Uterus (tissue), 3 donors: ENCODE measurements at regions not wholly inside any gene's neighbourhood (a gene's known extent, or its start where the extent isn't known, plus 50 kb on each side); places are given as distances from the start of the nearest gene placed in this dataset.

Source experiments
- DNase-seq, 2 donors: peaks; one replicate each; pipeline ENCODE4 v3.0.0-alpha.2; 2019 to 2020
- H3K27ac ChIP-seq, 2 donors: fragments of 200-600 bp; sonication (generic); 1 replicate in 1 of 2; 2 replicates in 1 of 2; pipeline ENCODE4 v1.5.1; 2016 to 2018
- H3K27me3 ChIP-seq, 2 donors: fragments of 200-600 bp; sonication (generic); one replicate each; pipeline ENCODE4 v1.5.1; 2018 to 2019; ENCODE audit warnings: control low read depth in 1 of 2
- H3K36me3 ChIP-seq, 2 donors: fragments of 200-600 bp; sonication (generic); one replicate each; pipeline ENCODE4 v1.5.1; 2019; ENCODE audit warnings: control low read depth in 1 of 2
- H3K4me1 ChIP-seq, 2 donors: fragments of 200-600 bp; sonication (generic); one replicate each; pipeline ENCODE4 v1.5.1; 2018 to 2019; ENCODE audit warnings: control low read depth in 1 of 2
- H3K4me3 ChIP-seq, 2 donors: fragments of 200-600 bp; sonication (generic); 1 replicate in 1 of 2; 2 replicates in 1 of 2; pipeline ENCODE4 v1.5.1; 2018 to 2019; ENCODE audit warnings: mild to moderate bottlenecking in 1 of 2
- H3K9me3 ChIP-seq, 2 donors: fragments of 200-600 bp; sonication (generic); one replicate each; pipeline ENCODE4 v1.5.1; 2019; ENCODE audit warnings: control low read depth in 1 of 2
- CTCF ChIP-seq, 4 experiments: fragments of 200-600 bp in 2 of 4; fragments of 450-650 bp in 2 of 4; sonication (generic) in 2 of 4; IDR thresholded peaks; one replicate each; pipeline ENCODE4 v1.5.1; 2016 to 2019; ENCODE audit warnings: antibody characterized with exemption in 4 of 4, mild to moderate bottlenecking in 2 of 4, moderate library complexity in 1 of 4
- POLR2A ChIP-seq, 2 donors: fragments of 450-650 bp; IDR thresholded peaks; one replicate each; pipeline ENCODE4 v1.6.1; 2016; ENCODE audit warnings: antibody characterized with exemption in 2 of 2, mild to moderate bottlenecking in 1 of 2, moderate library complexity in 1 of 2
- intact Hi-C: fragments of 100-400 bp; cut with DNase I; formaldehyde crosslinking; loops from one replicate; pipeline ENCODE4 v1.15.1; 2023; ENCODE audit warnings: low total_unique reads
- donor health status: DM: yes; HTN: yes; CAD: no.

- TF ChIP-seq CTCF (IDR thresholded peaks at IDR 0.05) (no peak), POLR2A (IDR thresholded peaks at IDR 0.05) (no peak)
Observed at GRCh38 chr14:41187868-41188267, 418.8 kb upstream of the LRFN5 start.

GRCh38 chr14:41171045-41171444 lies 435.6 kb upstream of the LRFN5 start:
- TF ChIP-seq POLR2A (IDR thresholded peaks at IDR 0.05) (no peak), CTCF (IDR thresholded peaks at IDR 0.05) (no peak)
- H3K27ac ChIP-seq, result no peak overlapping the region
- intact Hi-C loops, result no loop called here
- no peak overlapping the region for H3K4me3 ChIP-seq
- no peaks in the 10 kb centered on the region for H3K27me3 ChIP-seq
- no peaks in the 10 kb centered on the region for H3K4me1 ChIP-seq
- H3K9me3 ChIP-seq, result no peaks in the 10 kb centered on the region
- no peak for DNase-seq
- no peaks in the 10 kb centered on the region for H3K36me3 ChIP-seq

More at GRCh38 chr14:41187868-41188267, 418.8 kb upstream of the LRFN5 start:
- H3K27me3 ChIP-seq, result no peaks in the 10 kb centered on the region
- H3K9me3 ChIP-seq, result no peaks in the 10 kb centered on the region
- H3K4me1 ChIP-seq, result no peaks in the 10 kb centered on the region
- no peaks in the 10 kb centered on the region for H3K36me3 ChIP-seq
- intact Hi-C loops, result no loop called here
- H3K4me3 ChIP-seq, result no peak overlapping the region
- no peak overlapping the region for H3K27ac ChIP-seq
- DNase-seq, result no peak

GRCh38 chr14:41167040-41167439 lies 439.6 kb upstream of the LRFN5 start:
- Histone ChIP-seq H3K27ac (no peak overlapping the region), H3K27me3 (no peaks in the 10 kb centered on the region), H3K4me3 (no peak overlapping the region), H3K9me3 (no peaks in the 10 kb centered on the region), H3K36me3 (no peaks in the 10 kb centered on the region), H3K4me1 (no peaks in the 10 kb centered on the region)
- TF ChIP-seq POLR2A (IDR thresholded peaks at IDR 0.05), result no peak
- TF ChIP-seq CTCF (IDR thresholded peaks at IDR 0.05), result no peak
- intact Hi-C loops, result no loop called here
- no peak for DNase-seq

- no peak for DNase-seq
- Histone ChIP-seq H3K4me1 (no peaks in the 10 kb centered on the region), H3K27ac (no peak overlapping the region), H3K36me3 (no peaks in the 10 kb centered on the region), H3K9me3 (no peaks in the 10 kb centered on the region), H3K4me3 (no peak overlapping the region), H3K27me3 (no peaks in the 10 kb centered on the region)
- no peak for TF ChIP-seq POLR2A (IDR thresholded peaks at IDR 0.05)
- intact Hi-C loops, result no loop called here
Observed at GRCh38 chr14:41154143-41154807, 452.4 kb upstream of the LRFN5 start.

GRCh38 chr14:41146391-41146790 lies 460.3 kb upstream of the LRFN5 start:
- H3K27ac ChIP-seq, result no peak overlapping the region
- H3K4me1 ChIP-seq, result no peaks in the 10 kb centered on the region
- TF ChIP-seq CTCF (IDR thresholded peaks at IDR 0.05) (no peak), POLR2A (IDR thresholded peaks at IDR 0.05) (no peak)
- H3K9me3 ChIP-seq, result no peaks in the 10 kb centered on the region
- no peaks in the 10 kb centered on the region for H3K27me3 ChIP-seq
- no peak for DNase-seq
- intact Hi-C loops, result no loop called here
- no peak overlapping the region for H3K4me3 ChIP-seq
- no peaks in the 10 kb centered on the region for H3K36me3 ChIP-seq

GRCh38 chr14:41144370-41144769 lies 462.3 kb upstream of the LRFN5 start:
- no peaks in the 10 kb centered on the region for H3K4me1 ChIP-seq
- TF ChIP-seq CTCF (IDR thresholded peaks at IDR 0.05) (no peak), POLR2A (IDR thresholded peaks at IDR 0.05) (no peak)
- H3K27ac ChIP-seq, result no peak overlapping the region
- intact Hi-C loops, result no loop called here
- H3K27me3 ChIP-seq, result no peaks in the 10 kb centered on the region
- no peak for DNase-seq
- no peak overlapping the region for H3K4me3 ChIP-seq
- no peaks in the 10 kb centered on the region for H3K36me3 ChIP-seq
- no peaks in the 10 kb centered on the region for H3K9me3 ChIP-seq
